Embryonic facial prominence (tissue), 1 donor: ENCODE measurements at regions not wholly inside any gene's neighbourhood (a gene's known extent, or its start where the extent isn't known, plus 50 kb on each side); places are given as distances from the start of the nearest gene placed in this dataset.
"Not testable (repeated sequence)": the region's sequence is repeated elsewhere in the genome, so short reads cannot be mapped to it uniquely, and the experiment has no call there.

Source experiments
- DNase-seq: peaks from one replicate; pipeline ENCODE4 v3.0.0-alpha.2; 2016; ENCODE audit errors: extremely low spot score

DNA sequence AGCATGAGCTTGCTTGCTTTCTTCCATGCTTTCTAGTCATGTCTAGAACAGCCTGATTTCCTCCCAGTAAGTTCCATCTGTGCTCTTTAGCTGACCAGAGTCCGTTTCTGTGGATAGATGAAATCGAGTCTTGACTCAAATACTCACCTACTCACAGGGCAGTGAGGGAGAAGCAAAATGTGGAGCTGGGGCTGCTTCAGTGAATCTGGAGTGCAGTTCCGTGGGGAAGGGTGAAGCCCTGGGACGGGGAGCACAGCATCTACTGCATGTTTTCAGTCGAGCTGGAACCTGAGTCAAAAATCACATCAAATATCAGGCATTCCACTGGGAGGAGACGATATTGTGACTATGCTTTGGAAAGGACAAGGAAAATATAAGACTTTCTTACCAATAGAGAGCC, 70.3 kb upstream of the PRMT8 start:
- no peak for DNase-seq

DNA sequence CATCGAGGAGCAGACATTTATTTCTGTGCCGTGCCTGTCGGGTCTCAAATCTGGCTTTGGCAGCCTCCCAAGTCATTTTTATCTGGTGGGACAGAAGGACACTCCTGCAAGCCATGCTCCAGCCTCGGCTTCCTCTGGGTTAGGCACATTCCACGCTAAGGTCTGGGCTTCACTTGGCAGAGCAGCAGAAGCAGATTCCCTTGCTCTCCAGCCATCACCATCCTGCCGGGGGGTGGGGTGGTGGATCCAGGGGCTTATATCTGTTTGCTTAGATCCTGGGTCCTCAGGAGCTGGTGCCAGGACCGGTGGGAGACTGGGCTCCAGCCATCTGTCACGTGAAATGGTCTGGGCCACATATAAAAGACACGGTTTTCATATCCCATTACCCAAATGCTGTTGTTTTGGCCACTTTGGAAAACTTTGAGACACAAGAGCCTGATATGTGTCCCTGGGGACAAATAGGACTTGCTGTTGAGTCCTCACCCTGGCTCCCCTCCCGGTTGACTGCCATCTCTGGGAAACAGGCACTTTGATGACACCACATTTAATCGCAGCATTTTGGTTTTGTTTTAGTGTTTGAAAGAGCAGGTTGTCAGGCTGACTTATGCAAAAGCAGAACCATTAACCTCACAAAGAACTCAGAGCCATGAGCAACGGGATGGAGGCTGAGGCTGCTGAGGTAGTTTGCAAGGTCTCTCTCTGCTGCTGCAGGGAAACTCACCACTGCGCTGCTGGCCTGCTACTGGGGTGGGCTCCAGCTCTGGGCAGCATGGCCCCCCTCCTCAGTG, 69.6 kb upstream of the PRMT8 start:
- DNase-seq, result no peak

DNA sequence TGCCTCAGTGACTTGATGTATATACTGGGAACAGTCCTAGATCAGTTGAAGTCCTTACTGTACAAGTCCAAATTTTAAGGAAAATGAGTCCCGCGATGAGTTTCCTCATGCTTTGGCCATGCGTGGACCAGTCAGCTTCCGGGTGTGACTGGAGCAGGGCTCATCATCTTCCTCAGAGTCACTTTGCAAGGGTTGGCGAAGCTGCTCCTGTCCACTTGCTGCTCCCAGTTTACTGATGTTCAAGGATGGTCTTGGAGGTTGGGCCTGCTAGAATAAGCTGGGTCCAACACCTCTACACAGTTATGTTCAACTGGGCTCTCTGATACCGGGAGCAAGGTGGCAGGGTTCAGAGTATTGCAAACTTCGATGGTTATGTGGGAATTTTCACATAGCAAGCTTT, 66.2 kb upstream of the PRMT8 start:
- not testable (repeated sequence) for DNase-seq

DNA sequence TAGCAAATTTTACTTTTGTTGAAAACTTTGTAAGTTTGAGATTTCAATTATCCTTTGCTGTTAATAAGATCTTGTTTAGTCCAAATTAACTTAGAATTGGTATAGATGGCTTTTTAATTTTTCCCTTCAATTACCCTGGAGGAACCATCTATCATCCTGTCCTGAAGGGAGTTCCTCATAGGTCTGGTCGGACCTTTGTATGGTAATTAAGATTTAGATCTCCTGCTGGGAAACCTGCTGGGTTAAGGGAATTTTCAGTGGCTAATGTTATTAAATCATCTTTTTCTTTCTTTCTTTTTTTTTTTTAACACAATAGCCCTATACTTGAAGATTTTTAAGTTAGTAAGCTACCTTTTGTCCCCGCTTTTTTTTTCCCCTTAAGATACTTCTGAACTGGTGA, 63.0 kb upstream of the PRMT8 start:
- DNase-seq, result no peak

DNA sequence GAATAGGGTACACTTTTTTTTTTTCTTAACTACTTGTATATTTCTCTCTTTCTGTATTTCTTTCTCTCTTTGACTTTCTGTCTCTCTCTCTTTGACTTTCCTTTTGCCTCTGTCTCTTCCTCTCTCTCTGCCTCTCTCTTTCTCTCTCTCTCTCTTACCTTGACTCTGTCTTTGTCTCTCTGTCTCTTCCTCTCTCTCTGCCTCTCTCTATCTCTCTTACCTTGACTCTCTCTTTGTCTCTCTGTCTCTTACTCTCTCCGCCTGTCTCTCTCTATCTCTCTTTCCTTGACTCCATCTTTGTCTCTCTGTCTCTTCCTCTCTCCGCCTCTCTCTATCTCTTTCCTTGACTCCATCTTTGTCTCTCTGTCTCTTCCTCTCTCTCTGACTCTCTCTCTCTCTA, 62.4 kb upstream of the PRMT8 start:
- DNase-seq, result no peak

DNA sequence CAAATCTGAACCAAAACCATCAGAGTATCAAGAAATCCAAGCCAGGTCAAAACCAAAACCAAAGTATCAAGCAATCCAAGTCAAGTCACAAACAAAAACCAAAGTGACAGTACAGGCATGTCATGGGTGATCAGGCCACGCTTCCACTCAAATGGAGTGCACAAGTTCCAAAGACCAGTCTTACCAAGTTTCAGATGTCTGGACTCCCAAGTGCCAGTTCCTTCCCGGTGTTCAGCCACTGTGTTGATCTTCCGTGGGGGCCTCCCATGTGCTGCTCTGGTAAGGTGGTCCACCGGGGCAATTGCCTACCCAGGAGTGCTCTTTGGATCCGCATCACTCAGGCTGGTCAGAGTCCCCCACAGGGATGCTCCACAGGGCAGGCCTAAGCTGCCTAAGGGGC, 61.5 kb upstream of the PRMT8 start:
- not testable (repeated sequence) for DNase-seq

DNA sequence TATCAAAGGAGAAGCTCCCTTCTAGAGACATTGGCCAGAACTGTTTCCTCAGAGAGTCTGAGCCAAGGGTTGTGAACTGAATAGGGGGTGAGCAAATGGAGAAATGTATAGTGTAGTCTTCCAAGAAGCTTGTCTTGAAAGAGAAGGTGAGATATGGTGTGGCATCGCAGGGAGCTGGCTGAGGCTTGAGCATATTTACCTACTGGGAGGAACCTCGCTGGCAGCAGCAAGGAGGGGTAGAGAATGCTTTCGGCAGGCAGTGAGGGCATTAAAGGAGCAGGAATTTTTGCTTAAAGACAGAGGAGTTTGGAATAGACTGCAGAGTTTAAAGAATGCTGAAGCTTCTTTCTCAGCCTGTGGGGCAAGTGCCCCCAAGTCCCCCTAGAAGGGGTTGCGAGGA, 59.3 kb upstream of the PRMT8 start:
- no peak for DNase-seq

DNA sequence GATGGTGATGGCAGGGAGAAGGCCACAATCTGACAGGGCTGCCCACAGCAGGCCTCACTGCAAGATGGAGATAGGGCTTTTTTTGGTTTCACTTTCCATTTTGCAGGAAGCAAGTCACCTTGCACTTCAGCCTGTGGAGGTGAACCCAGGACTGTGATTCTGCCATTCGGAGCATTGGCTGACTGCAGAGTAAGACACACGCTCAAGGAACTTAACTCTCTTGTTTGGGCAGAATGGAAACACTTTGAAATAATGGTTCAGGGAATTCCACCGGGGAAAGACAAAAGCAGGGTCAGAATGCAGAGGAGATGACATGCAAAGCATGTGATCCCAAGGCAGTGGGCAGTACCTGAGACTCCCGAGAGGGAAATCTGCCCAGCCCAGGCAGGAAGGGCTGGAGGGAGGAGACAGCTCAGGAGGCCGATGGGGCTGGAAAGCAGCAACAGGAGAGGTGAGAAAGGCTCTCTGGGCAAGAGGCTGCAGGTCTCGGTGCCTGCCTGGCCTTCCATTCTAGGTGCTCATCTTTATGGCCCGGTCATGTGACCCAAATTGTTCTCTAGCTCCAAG, 58.7 kb upstream of the PRMT8 start:
- no peak for DNase-seq

DNA sequence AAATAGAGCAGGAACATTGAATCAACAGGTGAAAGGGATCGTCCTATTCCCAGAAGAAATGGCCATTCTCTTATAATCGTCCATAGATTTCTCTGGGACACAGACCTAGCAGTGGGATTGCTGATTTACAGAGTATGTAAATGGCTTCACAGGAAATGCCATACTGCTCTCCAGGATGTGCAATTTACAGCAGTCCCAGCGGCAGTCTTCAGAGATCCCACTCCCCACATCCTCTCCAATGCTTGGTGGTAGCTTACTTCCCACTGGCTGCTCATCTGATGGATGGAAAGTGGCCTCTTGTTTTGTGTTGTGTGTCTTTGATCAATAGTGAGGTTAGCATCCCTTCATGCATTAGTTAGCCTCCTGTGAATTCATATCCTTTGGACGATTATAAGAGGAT, 58.1 kb upstream of the PRMT8 start:
- no peak for DNase-seq

DNA sequence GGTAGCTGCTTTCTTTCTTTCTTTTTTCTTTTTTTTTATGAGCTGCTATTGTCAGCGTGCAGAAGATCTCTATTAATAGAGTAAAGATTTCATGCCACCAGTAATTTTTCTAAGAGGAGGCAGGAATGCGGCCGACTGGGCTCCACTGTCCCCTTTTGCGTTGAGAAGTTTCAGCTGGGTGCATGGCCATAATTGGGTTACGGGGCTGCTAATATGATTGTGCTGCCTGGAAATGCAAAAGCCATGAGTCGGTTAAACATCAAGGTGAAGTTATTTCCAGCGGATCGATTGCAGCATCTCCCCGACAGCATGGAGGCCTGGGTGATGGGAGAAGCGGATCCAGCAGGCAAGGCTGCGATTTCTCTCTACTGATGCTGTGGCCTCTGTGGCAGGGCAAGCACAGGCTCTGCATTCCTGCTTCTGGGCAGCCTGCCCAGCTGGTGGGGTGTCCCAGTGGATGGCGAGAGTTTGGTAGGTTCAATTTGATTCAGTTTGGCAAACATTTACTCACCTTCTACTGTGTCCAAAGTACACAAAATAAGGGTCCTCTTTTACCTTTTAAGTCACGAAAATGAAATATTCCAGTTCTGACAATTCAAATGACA, 54.4 kb upstream of the PRMT8 start:
- DNase-seq, result no peak

DNA sequence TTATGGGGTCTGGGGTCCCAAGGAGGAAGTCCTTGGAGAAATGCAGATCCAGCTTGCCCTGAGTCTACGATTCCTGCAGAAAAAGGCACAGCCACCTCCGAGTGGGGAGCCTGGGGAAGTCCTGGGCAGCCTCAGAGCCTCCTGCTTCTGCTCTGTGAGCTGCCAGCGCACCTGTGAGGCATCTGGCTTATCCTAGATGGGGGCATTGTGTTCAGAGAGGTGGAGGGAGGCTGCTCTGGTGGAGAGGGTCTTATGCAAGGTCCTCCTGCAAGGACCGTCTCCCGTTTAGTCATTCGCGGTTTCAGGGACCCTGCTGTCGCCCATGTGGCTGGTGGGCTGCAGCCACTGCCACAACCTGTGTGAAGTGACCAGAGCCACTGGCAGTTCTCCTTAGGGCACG, 53.0 kb upstream of the PRMT8 start:
- no peak for DNase-seq

DNA sequence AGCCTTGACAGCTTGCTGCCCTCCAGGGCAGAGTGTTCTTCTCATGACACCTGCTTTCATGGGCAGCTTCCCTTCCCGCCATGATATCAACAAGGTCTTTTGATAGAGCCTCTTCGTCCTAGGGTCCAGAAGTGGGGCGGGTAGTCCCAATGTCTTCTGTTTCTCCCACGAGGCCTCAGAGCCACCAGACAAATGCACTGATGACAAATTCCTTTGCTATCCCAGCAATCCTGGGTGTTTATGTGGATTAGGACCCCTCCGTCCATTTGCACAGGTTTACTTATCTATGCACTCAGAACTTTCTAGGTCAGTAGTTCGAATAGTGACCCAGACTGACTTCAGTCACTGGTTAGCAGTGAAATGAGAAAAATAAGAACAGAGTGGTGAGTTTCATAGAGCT, 52.6 kb upstream of the PRMT8 start:
- DNase-seq, result no peak
